ENCODE measurements at regions not wholly inside any gene's neighbourhood (a gene's known extent, or its start where the extent isn't known, plus 50 kb on each side); places are given as distances from the start of the nearest gene placed in this dataset.

DNA sequence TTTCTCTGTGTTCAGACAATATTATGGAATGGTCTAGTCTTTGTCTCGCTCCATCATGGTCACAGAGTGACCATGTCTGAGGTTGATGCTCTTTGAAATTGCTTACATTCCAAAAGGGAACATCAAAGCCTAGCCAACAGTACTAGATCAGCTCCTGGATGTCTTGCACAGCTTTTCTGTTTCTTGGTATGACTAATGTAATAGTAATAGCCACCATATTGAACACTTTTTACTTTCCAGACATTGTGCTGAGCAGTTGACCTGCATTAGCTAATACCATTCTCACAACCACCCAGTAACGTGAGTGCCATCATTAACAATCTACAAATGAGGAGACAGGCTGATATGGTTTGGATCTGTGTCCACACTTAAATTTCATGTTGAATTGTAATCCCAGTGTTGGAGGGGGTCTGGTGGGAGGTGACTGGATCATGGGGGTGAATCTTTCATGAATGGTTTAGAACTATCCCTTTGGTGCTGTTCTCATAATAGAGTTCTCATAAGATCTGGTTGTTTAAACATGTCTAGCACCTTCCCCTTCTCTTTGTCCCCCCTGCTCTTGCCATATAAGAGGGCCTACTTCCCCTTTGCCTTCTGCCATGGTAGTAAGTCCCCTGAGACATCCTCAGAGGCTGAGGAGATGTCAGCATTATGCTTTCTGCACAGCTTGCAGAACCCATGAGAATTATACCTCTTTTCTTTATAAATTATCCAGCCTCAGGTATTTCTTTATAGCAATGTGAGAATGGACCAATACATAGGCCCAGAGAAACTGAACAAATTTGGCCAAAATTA is 577.5 kb upstream of the CLINT1 start:
- Histone ChIP-seq H3K36me3 (replicated peaks in 1 of 2; ENCODE audit: control insufficient read depth in 1 of 2, insufficient read depth in 2 of 2, low read length in 2 of 2) (no peaks in the 10 kb centered on the region), H4K20me1 (ENCODE audit: insufficient read depth, low read length) (no peaks in the 10 kb centered on the region), H2AFZ (ENCODE audit: low read length) (no peak overlapping the region), H3K4me3 (replicated peaks in 1 of 3; ENCODE audit: insufficient read depth in 1 of 3, low read depth in 2 of 3, low read length in 3 of 3) (no peak overlapping the region), H3K9ac (ENCODE audit: insufficient read depth, low read depth, low read length) (no peak overlapping the region), H3K4me1 (ENCODE audit: insufficient read depth, low read length) (peaks cover 7% of the 10 kb centered on the region; the same call in 1 of the 2 replicates), H3K27me3 (ENCODE audit: control insufficient read depth in 1 of 2, insufficient read depth in 2 of 2, low read length in 2 of 2) (no peaks in the 10 kb centered on the region), H3K9me3 (ENCODE audit: low read length) (peaks cover 23% of the 10 kb centered on the region; the same call in 1 of the 2 replicates), H3K4me2 (ENCODE audit: low read depth, low read length) (no peak overlapping the region), H3K79me2 (ENCODE audit: insufficient read depth, low read length) (no peaks in the 10 kb centered on the region), H3K27ac (ENCODE audit: extremely low read length, insufficient read depth, low read length) (no peak overlapping the region)
- 14% methylated on average over 2 of the region's 2 CpGs for WGBS (ENCODE audit: low lambda C conversion rate)
- in situ Hi-C loops (cut with HindIII; ENCODE audit: extremely low pct_ligation_motif_present, low pct_unique_long_range_greater_than_20kb) (no loop called here), intact Hi-C loops (cut with micrococcal nuclease; ENCODE audit: unreplicated experiment) (no loop called here)
- POLR2A ChIA-PET: no interaction called here
- no peak for DNase-seq (ENCODE audit: low spot score)
- CTCF ChIA-PET (ENCODE audit: low intra/inter-chr PET ratio, low total read pairs): no interaction called here
- ATAC-seq: no peak
- FAIRE-seq: no peak
- TF ChIP-seq, protein P1, sequence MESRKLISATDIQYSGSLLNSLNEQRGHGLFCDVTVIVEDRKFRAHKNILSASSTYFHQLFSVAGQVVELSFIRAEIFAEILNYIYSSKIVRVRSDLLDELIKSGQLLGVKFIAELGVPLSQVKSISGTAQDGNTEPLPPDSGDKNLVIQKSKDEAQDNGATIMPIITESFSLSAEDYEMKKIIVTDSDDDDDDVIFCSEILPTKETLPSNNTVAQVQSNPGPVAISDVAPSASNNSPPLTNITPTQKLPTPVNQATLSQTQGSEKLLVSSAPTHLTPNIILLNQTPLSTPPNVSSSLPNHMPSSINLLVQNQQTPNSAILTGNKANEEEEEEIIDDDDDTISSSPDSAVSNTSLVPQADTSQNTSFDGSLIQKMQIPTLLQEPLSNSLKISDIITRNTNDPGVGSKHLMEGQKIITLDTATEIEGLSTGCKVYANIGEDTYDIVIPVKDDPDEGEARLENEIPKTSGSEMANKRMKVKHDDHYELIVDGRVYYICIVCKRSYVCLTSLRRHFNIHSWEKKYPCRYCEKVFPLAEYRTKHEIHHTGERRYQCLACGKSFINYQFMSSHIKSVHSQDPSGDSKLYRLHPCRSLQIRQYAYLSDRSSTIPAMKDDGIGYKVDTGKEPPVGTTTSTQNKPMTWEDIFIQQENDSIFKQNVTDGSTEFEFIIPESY (CRISPR knock-in tag; IDR thresholded peaks at IDR 0.05): no peak
- TF ChIP-seq ZNF737 (CRISPR knock-in tag; IDR thresholded peaks at IDR 0.05; ENCODE audit: borderline replicate concordance) (no peak), ZNF713 (CRISPR knock-in tag; IDR thresholded peaks at IDR 0.05) (no peak), ATAD3A (CRISPR knock-in tag; IDR thresholded peaks at IDR 0.05) (no peak), ZNF10 (CRISPR knock-in tag; IDR thresholded peaks at IDR 0.05; ENCODE audit: borderline replicate concordance, low read depth) (no peak), SMARCC2 (IDR thresholded peaks at IDR 0.05) (no peak), MZF1 (CRISPR knock-in tag; IDR thresholded peaks at IDR 0.05; ENCODE audit: borderline replicate concordance) (no peak), IRX3 (CRISPR knock-in tag; IDR thresholded peaks at IDR 0.05; ENCODE audit: borderline replicate concordance, low read depth) (no peak), ZNF333 (CRISPR knock-in tag; IDR thresholded peaks at IDR 0.05; ENCODE audit: borderline replicate concordance) (no peak)
- TF ChIP-seq, protein P2, sequence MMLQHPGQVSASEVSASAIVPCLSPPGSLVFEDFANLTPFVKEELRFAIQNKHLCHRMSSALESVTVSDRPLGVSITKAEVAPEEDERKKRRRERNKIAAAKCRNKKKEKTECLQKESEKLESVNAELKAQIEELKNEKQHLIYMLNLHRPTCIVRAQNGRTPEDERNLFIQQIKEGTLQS (CRISPR knock-in tag; IDR thresholded peaks at IDR 0.05): no peak
- TF ChIP-seq, protein P3, sequence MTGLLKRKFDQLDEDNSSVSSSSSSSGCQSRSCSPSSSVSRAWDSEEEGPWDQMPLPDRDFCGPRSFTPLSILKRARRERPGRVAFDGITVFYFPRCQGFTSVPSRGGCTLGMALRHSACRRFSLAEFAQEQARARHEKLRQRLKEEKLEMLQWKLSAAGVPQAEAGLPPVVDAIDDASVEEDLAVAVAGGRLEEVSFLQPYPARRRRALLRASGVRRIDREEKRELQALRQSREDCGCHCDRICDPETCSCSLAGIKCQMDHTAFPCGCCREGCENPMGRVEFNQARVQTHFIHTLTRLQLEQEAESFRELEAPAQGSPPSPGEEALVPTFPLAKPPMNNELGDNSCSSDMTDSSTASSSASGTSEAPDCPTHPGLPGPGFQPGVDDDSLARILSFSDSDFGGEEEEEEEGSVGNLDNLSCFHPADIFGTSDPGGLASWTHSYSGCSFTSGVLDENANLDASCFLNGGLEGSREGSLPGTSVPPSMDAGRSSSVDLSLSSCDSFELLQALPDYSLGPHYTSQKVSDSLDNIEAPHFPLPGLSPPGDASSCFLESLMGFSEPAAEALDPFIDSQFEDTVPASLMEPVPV (CRISPR knock-in tag; IDR thresholded peaks at IDR 0.05): no peak
- TF ChIP-seq, protein P4, sequence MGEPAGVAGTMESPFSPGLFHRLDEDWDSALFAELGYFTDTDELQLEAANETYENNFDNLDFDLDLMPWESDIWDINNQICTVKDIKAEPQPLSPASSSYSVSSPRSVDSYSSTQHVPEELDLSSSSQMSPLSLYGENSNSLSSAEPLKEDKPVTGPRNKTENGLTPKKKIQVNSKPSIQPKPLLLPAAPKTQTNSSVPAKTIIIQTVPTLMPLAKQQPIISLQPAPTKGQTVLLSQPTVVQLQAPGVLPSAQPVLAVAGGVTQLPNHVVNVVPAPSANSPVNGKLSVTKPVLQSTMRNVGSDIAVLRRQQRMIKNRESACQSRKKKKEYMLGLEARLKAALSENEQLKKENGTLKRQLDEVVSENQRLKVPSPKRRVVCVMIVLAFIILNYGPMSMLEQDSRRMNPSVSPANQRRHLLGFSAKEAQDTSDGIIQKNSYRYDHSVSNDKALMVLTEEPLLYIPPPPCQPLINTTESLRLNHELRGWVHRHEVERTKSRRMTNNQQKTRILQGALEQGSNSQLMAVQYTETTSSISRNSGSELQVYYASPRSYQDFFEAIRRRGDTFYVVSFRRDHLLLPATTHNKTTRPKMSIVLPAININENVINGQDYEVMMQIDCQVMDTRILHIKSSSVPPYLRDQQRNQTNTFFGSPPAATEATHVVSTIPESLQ (CRISPR knock-in tag; conservative IDR thresholded peaks at IDR 0.05): no peak
- TF ChIP-seq, protein P5, sequence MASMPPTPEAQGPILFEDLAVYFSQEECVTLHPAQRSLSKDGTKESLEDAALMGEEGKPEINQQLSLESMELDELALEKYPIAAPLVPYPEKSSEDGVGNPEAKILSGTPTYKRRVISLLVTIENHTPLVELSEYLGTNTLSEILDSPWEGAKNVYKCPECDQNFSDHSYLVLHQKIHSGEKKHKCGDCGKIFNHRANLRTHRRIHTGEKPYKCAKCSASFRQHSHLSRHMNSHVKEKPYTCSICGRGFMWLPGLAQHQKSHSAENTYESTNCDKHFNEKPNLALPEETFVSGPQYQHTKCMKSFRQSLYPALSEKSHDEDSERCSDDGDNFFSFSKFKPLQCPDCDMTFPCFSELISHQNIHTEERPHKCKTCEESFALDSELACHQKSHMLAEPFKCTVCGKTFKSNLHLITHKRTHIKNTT (CRISPR knock-in tag; IDR thresholded peaks at IDR 0.05): no peak
- TF ChIP-seq, protein P6, sequence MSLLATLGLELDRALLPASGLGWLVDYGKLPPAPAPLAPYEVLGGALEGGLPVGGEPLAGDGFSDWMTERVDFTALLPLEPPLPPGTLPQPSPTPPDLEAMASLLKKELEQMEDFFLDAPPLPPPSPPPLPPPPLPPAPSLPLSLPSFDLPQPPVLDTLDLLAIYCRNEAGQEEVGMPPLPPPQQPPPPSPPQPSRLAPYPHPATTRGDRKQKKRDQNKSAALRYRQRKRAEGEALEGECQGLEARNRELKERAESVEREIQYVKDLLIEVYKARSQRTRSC (CRISPR knock-in tag; IDR thresholded peaks at IDR 0.05; ENCODE audit: low read depth): no peak
- no TSS peak for BruUV-seq (replicated peaks)
